ENCODE measurements at regions not wholly inside any gene's neighbourhood (a gene's known extent, or its start where the extent isn't known, plus 50 kb on each side); places are given as distances from the start of the nearest gene placed in this dataset.

GRCh38 chr2:239605976-239606375, 205.2 kb upstream of the HDAC4 start:
- no peak for TF ChIP-seq CTCF (IDR thresholded peaks at IDR 0.05; ENCODE audit: insufficient read depth, low read depth, low read length)
- no peak overlapping the region for H3K4me3 ChIP-seq (ENCODE audit: low read depth, low read length)
- no peak for DNase-seq (ENCODE audit: low read depth)

DNA sequence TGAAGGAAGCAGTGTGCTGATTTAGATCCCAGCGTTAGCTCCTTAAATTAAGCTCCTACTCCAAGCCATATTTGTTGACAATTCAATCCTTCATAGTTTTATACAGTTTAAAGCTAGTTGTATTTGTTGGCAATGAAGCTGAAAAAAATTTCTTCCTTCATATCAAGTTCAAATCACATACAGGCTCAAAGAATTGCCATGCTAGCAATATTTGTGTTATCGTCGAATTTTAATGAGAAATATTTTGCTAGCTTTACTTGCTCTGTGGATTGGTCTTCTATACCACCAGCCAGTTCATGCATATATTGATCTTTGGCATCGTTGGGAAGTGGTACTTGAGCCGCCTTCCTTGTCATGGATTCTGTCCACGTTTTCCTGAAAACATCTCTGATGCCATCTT, 204.6 kb upstream of the HDAC4 start:
- TF ChIP-seq CTCF (IDR thresholded peaks at IDR 0.05; ENCODE audit: insufficient read depth, low read depth, low read length) = no peak
- no peak overlapping the region for H3K4me3 ChIP-seq (ENCODE audit: low read depth, low read length)
- DNase-seq (ENCODE audit: low read depth) = no peak

DNA sequence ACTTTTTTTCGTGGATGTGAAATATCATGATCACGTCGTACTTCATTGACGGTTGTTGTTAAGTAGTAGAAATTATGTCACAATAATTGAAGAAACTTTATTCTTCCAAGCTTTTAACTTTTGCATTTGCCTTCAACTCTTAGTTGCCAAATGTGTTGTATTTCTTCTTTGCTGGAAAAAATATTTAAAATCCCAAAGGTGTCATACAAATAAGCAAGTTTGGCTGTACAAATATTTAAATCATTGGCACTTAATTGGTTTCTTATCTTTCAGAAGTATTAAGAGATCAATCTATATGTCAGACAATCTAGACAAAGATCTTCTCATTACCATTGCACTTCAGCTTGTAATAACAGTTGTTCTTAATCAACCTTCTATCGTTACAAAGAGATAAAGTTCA, 204.0 kb upstream of the HDAC4 start:
- DNase-seq (ENCODE audit: low read depth) = no peak
- TF ChIP-seq CTCF (IDR thresholded peaks at IDR 0.05; ENCODE audit: insufficient read depth, low read depth, low read length) = no peak
- H3K4me3 ChIP-seq (ENCODE audit: low read depth, low read length) = no peak overlapping the region

DNA sequence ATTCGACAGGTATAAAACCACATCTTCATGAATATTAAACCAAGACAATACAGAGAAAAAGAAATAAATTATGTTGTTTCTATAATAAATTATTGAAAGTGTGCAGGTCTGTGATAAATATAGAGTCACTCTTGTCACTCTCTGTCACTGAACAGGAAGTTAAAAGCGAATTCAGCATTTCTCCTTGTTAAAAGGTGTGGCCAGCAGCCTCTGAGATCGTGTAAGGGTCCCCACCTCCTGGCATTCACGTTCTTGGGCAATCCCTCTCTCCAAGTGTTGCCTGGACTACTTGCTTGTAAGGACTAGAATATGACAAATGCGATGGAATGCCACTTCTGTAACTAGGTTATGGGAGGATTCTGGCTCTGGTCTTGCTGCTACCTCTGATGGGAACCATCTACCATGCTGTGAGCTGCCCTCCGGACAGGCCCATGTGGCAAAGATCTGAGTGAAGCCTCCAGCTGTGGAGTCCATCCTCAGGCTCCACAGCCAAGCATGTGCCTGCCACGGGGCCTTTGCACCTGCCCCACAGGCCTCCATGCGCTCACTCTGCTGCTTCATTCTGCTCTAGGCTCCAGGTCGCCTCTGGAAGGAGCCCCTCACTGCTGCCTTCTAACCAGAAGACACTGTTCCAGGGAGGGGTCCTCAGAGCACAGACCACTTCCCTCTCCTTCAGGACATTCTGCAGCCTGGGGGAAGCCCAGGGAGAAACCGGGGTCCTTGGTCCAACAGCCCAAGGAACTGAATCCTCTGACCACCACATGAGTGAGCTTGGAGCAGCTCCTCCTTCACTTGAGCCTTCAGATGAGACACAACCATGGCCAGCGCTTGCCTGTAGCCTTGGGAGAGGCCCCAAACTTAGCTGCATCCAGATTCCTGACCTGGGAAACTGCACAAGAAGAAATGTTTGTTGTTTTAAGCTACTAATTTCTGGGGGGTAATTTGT, 202.9 kb upstream of the HDAC4 start:
- TF ChIP-seq CTCF (IDR thresholded peaks at IDR 0.05; ENCODE audit: insufficient read depth, low read depth, low read length) = no peak
- DNase-seq (ENCODE audit: low read depth) = no peak
- no peak overlapping the region for H3K4me3 ChIP-seq (ENCODE audit: low read depth, low read length)

DNA sequence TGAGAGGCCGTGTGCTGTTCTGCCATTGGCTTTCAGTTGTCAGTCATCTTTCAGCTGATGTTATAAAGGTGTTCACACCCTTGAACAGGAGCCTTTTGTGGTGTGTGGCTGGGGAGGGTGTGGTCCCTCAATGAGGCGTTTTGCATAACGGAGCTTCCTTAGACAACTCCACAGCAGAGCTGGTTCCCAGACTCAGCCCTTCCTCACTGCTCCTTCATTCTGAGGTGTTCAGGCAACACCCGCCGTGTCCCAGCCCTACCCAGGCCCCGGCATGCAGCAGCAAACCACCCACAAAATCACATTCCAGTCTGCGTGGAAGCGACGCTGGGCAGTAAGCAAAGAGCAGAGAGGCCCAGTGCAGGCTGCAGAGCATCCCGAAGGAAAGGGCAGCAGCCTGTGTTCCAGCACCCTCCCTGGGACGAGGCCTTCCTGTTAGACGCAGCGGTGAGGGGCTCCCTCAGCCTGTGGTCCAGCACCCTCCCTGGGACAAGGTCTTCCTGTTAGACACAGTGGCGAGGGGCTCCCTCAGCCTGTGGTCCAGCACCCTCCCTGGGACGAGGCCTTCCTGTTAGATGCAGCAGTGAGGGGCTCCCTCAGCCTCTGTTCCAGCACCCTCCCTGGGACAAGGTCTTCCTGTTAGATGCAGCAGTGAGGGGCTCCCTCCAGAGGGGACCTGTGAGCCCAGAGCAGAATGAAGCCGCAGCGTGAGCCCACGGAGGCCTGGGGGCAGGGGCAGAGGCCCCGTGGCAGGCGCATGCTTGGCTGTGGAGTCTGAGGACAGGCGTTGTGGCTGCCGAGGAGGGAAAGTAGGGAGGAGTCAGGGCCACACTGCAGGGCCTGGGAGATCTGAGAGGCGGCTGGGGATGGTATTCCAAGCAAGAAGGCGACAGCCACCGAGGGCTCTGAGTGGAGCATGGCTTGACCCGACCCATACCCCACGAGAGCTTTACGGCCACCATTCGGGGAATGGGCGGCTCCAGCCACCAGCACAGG, 201.8 kb upstream of the HDAC4 start:
- no peak overlapping the region for H3K4me3 ChIP-seq (ENCODE audit: low read depth, low read length)
- TF ChIP-seq CTCF (IDR thresholded peaks at IDR 0.05; ENCODE audit: insufficient read depth, low read depth, low read length) = no peak
- DNase-seq (ENCODE audit: low read depth) = no peak

DNA sequence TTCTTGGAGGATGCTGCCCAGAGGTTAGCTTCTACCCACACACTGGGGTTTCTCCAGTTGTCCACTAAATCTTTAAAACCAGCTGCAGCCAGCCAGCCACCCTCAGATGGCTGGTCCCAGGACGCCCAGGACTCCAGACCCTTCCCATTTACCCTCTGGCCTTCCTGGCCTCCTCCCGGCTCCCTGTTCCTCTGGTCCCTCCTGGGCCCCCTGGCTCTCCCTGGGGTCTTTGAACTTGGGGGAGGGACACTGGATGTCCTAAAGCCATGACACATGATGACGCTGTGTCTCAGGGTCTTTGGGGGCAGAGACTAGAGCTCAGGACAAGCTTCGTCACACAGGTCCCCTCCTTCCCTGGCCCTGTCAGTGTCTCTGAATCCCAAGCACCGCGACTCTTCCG, 201.1 kb upstream of the HDAC4 start:
- TF ChIP-seq CTCF (IDR thresholded peaks at IDR 0.05; ENCODE audit: insufficient read depth, low read depth, low read length) = no peak
- no peak overlapping the region for H3K4me3 ChIP-seq (ENCODE audit: low read depth, low read length)
- DNase-seq (ENCODE audit: low read depth) = no peak
